Hepatocyte (in vitro differentiated cells): ENCODE measurements at regions not wholly inside any gene's neighbourhood (a gene's known extent, or its start where the extent isn't known, plus 50 kb on each side); places are given as distances from the start of the nearest gene placed in this dataset.

Source experiments
- DNase-seq: peaks from one replicate; pipeline ENCODE4 v3.0.0-alpha.2; 2016; ENCODE audit warnings: low spot score
- H2AFZ ChIP-seq: fragments of 200-600 bp; sonication (generic); 2 replicates; pipeline ENCODE4 v1.6.0; 2016; ENCODE audit warnings: antibody characterized with exemption, mild to moderate bottlenecking
- H3K27ac ChIP-seq: fragments of 200-600 bp; sonication (generic); 2 replicates; pipeline ENCODE4 v1.5.1; 2016; ENCODE audit warnings: mild to moderate bottlenecking
- H3K27me3 ChIP-seq: fragments of 200-600 bp; sonication (generic); 2 replicates; pipeline ENCODE4 v1.6.1; 2016
- H3K36me3 ChIP-seq: fragments of 200-600 bp; sonication (generic); replicated peaks from 2 replicates; pipeline ENCODE4 v1.5.1; 2016; ENCODE audit warnings: low read depth; ENCODE audit not compliant: insufficient read depth
- H3K4me1 ChIP-seq: fragments of 200-600 bp; sonication (generic); 2 replicates; pipeline ENCODE4 v1.5.1; 2016; ENCODE audit warnings: mild to moderate bottlenecking, moderate library complexity; ENCODE audit not compliant: insufficient read depth
- H3K4me2 ChIP-seq: fragments of 200-600 bp; sonication (generic); 2 replicates; pipeline ENCODE4 v1.6.0; 2016
- H3K4me3 ChIP-seq: fragments of 200-600 bp; sonication (generic); 2 replicates; pipeline ENCODE4 v1.5.1; 2016; ENCODE audit warnings: mild to moderate bottlenecking
- H3K79me2 ChIP-seq: fragments of 200-600 bp; sonication (generic); 2 replicates; pipeline ENCODE4 v1.6.0; 2017; ENCODE audit warnings: mild to moderate bottlenecking
- H3K9me2 ChIP-seq: fragments of 200-600 bp; sonication (generic); replicated peaks from 2 replicates; pipeline ENCODE4 v1.6.0; 2017; ENCODE audit warnings: mild to moderate bottlenecking; ENCODE audit not compliant: insufficient read depth
- H3K9me3 ChIP-seq: fragments of 200-600 bp; sonication (generic); 2 replicates; pipeline ENCODE4 v1.5.1; 2016; ENCODE audit warnings: low read depth, mild to moderate bottlenecking
- H4K20me1 ChIP-seq: fragments of 200-600 bp; sonication (generic); 2 replicates; pipeline ENCODE4 v1.6.0; 2016; ENCODE audit warnings: mild to moderate bottlenecking; ENCODE audit not compliant: insufficient read depth, poor library complexity, severe bottlenecking
- EZH2 ChIP-seq: fragments of 200-600 bp; sonication (generic); IDR thresholded peaks from 2 replicates; pipeline ENCODE4 v1.6.1; 2016; ENCODE audit warnings: antibody characterized with exemption, mild to moderate bottlenecking, borderline replicate concordance
- EZH2phosphoT487 ChIP-seq: fragments of 200-600 bp; sonication (generic); IDR thresholded peaks from one replicate; pipeline ENCODE4 v1.6.1; 2018; ENCODE audit warnings: antibody characterized with exemption, mild to moderate bottlenecking, low read depth, moderate library complexity; ENCODE audit not compliant: unreplicated experiment, severe bottlenecking
- WGBS: methylation state at CpG from one replicate; pipeline ENCODE4 v1.1.6; 2016; ENCODE audit warnings: low lambda C conversion rate; ENCODE audit errors: missing lambda C conversion rate; 5-methylcytosine and 5-hydroxymethylcytosine counted together
- TF ChIP-seq, protein P1 (sequence below): fragments of 200-600 bp; sonication (generic); IDR thresholded peaks from 2 replicates; pipeline ENCODE4 v1.5.1; 2016; ENCODE audit warnings: antibody characterized with exemption, mild to moderate bottlenecking; ENCODE audit not compliant: poor library complexity

DNA sequence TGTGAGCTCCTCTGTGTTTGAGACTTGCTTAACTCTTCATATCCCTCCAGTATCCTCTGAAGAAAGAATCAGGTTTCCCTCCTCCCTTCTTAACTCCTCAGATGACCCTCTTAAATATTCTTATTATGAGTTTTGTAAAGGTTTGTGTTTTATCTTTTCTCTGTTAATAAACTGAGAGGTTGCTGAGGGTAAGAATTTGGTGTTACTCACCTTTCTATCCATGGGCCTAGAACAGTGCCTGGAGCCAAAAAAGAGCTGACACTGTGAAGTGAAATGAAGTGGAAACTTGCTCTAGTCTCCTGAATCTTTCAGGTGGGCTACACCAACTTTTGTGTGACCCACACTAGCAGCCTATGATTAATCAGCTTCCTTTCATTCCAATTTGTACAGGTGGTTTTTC lies 208.4 kb downstream of the CSNK1G3 start:
- Histone ChIP-seq H3K9me2 (no peaks in the 10 kb centered on the region), H3K27me3 (no peaks in the 10 kb centered on the region), H3K27ac (no peak overlapping the region), H3K79me2 (no peaks in the 10 kb centered on the region), H4K20me1 (no peaks in the 10 kb centered on the region), H3K36me3 (no peaks in the 10 kb centered on the region), H3K9me3 (no peaks in the 10 kb centered on the region), H3K4me1 (no peaks in the 10 kb centered on the region), H2AFZ (no peak overlapping the region), H3K4me3 (no peak overlapping the region), H3K4me2 (no peak overlapping the region)
- DNase-seq = no peak
- TF ChIP-seq, protein P1, sequence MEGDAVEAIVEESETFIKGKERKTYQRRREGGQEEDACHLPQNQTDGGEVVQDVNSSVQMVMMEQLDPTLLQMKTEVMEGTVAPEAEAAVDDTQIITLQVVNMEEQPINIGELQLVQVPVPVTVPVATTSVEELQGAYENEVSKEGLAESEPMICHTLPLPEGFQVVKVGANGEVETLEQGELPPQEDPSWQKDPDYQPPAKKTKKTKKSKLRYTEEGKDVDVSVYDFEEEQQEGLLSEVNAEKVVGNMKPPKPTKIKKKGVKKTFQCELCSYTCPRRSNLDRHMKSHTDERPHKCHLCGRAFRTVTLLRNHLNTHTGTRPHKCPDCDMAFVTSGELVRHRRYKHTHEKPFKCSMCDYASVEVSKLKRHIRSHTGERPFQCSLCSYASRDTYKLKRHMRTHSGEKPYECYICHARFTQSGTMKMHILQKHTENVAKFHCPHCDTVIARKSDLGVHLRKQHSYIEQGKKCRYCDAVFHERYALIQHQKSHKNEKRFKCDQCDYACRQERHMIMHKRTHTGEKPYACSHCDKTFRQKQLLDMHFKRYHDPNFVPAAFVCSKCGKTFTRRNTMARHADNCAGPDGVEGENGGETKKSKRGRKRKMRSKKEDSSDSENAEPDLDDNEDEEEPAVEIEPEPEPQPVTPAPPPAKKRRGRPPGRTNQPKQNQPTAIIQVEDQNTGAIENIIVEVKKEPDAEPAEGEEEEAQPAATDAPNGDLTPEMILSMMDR = no peak
- TF ChIP-seq EZH2phosphoT487 (no peak), EZH2 (no peak)

DNA sequence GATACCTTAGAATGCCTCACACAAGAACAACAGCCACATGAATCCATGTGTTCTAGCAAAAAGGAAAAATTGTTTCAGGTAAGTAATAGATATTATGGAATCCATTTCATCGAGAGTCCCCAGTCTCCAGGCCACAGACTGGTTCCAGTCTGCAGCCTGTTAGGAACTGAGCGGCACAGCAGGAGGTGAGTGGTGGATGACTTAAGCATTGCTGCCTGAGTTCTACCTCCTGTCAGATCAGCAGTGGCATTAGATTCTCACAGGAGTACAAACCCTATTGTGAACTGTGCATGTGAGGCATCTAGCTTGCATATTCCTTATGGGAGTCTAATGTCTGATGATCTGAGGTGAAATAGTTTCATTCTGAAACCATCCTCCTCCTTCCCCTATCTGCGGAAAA lies 207.0 kb downstream of the CSNK1G3 start:
- Histone ChIP-seq H3K27me3 (no peaks in the 10 kb centered on the region), H3K4me2 (no peak overlapping the region), H3K4me1 (no peaks in the 10 kb centered on the region), H3K36me3 (no peaks in the 10 kb centered on the region), H2AFZ (no peak overlapping the region), H3K79me2 (no peaks in the 10 kb centered on the region), H4K20me1 (no peaks in the 10 kb centered on the region), H3K27ac (no peak overlapping the region), H3K4me3 (no peak overlapping the region), H3K9me3 (no peaks in the 10 kb centered on the region), H3K9me2 (no peaks in the 10 kb centered on the region)
- 99% methylated on average over 3 of the region's 3 CpGs for WGBS
- no peak for DNase-seq
- TF ChIP-seq EZH2phosphoT487 (no peak), EZH2 (no peak)
- TF ChIP-seq, protein P1 = no peak

GRCh38 chr5:123718238-123718637 lies 206.3 kb downstream of the CSNK1G3 start:
- DNase-seq = no peak
- Histone ChIP-seq H3K4me1 (no peaks in the 10 kb centered on the region), H3K9me2 (no peaks in the 10 kb centered on the region), H3K79me2 (no peaks in the 10 kb centered on the region), H3K27me3 (no peaks in the 10 kb centered on the region), H3K27ac (no peak overlapping the region), H3K36me3 (no peaks in the 10 kb centered on the region), H3K9me3 (no peaks in the 10 kb centered on the region), H4K20me1 (no peaks in the 10 kb centered on the region), H3K4me2 (no peak overlapping the region), H3K4me3 (no peak overlapping the region), H2AFZ (no peak overlapping the region)
- TF ChIP-seq EZH2 (no peak), EZH2phosphoT487 (no peak)
- TF ChIP-seq, protein P1 = no peak
- WGBS = 77% methylated on average over 1 of the region's 1 CpG

DNA sequence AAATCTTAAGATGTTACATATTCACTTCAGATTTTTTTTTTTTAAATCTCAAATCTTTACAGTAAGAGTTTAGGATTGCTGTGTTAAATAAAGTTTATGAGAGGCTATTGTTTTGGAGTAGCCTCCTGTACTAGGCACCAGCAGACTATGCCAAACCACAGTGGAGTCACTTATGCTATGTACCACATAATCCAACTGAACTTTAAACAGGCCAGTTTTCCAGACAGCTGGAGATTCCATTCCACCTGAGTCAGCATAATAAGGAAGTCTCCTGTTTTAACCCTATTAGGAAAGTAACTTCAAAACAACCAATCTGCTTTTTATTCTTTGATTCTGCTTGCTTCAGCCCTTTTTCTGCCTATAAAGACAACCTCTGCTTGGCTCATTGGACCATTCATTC lies 205.2 kb downstream of the CSNK1G3 start:
- Histone ChIP-seq H3K9me3 (no peaks in the 10 kb centered on the region), H4K20me1 (no peaks in the 10 kb centered on the region), H3K4me2 (no peak overlapping the region), H3K27me3 (no peaks in the 10 kb centered on the region), H3K4me3 (no peak overlapping the region), H3K36me3 (no peaks in the 10 kb centered on the region), H3K79me2 (no peaks in the 10 kb centered on the region), H3K9me2 (no peaks in the 10 kb centered on the region), H3K27ac (no peak overlapping the region), H3K4me1 (no peaks in the 10 kb centered on the region), H2AFZ (no peak overlapping the region)
- DNase-seq = no peak
- TF ChIP-seq EZH2 = no peak
- no peak for TF ChIP-seq EZH2phosphoT487
- TF ChIP-seq, protein P1 = no peak
